PC-3 (cell line): ENCODE measurements at regions not wholly inside any gene's neighbourhood (a gene's known extent, or its start where the extent isn't known, plus 50 kb on each side); places are given as distances from the start of the nearest gene placed in this dataset.

Experiments used
- EZH2 ChIP-seq: fragments of 300-600 bp; sonication (generic); IDR thresholded peaks from one replicate; pipeline ENCODE4 v1.6.1; 2017; ENCODE audit warnings: antibody characterized with exemption, mild to moderate bottlenecking, low read length; ENCODE audit not compliant: unreplicated experiment
- TF ChIP-seq, protein P1 (sequence below): fragments of 300-600 bp; sonication (generic); conservative IDR thresholded peaks from 2 replicates; pipeline ENCODE4 v1.5.1; 2017; ENCODE audit warnings: antibody characterized with exemption, low read depth, mild to moderate bottlenecking, low read length

DNA sequence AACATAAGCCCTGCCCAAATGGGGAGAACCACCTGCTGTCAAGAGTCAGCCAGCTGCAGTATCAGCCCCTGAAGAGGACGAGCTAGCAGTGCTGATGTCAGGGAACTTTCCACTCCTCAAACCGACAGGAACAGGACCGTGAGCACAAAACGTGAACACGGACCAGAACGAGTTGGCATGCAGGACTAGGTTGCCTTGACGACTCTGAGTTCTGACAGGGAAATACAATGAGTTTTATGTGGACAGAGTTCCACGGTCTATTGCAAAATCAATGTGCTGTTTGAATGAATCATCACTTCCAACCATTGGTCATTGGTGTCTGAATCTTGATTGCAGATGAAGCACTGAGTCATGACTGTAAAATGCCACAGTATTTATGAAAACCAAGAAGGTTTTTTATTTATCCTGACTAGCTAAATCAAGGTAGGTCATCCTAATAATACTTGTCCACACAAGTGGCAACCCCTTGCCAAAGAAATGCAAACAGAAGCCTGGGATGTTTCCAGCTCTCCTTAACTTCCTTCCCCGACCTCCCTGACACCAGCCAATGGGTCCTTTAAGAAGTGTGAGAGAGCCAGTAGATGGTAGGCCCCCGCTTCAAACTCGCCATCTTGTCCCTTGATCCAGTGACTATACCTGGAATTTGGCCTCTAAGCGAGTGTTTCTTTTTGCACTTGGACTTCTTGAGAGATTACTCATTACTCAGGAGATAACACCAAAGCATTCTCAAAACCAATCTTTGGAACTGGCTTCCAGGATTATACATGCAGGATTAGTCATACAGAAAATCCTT lies 119.6 kb downstream of the ASB7 start:
- TF ChIP-seq, protein P1, sequence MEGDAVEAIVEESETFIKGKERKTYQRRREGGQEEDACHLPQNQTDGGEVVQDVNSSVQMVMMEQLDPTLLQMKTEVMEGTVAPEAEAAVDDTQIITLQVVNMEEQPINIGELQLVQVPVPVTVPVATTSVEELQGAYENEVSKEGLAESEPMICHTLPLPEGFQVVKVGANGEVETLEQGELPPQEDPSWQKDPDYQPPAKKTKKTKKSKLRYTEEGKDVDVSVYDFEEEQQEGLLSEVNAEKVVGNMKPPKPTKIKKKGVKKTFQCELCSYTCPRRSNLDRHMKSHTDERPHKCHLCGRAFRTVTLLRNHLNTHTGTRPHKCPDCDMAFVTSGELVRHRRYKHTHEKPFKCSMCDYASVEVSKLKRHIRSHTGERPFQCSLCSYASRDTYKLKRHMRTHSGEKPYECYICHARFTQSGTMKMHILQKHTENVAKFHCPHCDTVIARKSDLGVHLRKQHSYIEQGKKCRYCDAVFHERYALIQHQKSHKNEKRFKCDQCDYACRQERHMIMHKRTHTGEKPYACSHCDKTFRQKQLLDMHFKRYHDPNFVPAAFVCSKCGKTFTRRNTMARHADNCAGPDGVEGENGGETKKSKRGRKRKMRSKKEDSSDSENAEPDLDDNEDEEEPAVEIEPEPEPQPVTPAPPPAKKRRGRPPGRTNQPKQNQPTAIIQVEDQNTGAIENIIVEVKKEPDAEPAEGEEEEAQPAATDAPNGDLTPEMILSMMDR = no peak
- no peak for TF ChIP-seq EZH2
